IPS-18a (cell line): ENCODE measurements at regions not wholly inside any gene's neighbourhood (a gene's known extent, or its start where the extent isn't known, plus 50 kb on each side); places are given as distances from the start of the nearest gene placed in this dataset.

Experiments
- H3K27ac ChIP-seq: one replicate; pipeline ENCODE4 v1.5.1; 2013; ENCODE audit warnings: low read length
- H3K27me3 ChIP-seq: one replicate; pipeline ENCODE4 v1.6.1; 2013; ENCODE audit warnings: mild to moderate bottlenecking, low read length; ENCODE audit not compliant: control insufficient read depth, insufficient read depth
- H3K36me3 ChIP-seq: one replicate; pipeline ENCODE4 v1.6.1; 2013; ENCODE audit warnings: low read depth, low read length; ENCODE audit not compliant: control insufficient read depth
- H3K4me1 ChIP-seq: one replicate; pipeline ENCODE4 v1.6.1; 2013; ENCODE audit warnings: low read depth, low read length; ENCODE audit not compliant: control insufficient read depth
- H3K4me3 ChIP-seq: one replicate; pipeline ENCODE4 v1.5.1; 2013; ENCODE audit warnings: low read length
- H3K9ac ChIP-seq: one replicate; pipeline ENCODE4 v1.6.1; 2013; ENCODE audit warnings: mild to moderate bottlenecking, low read length, moderate library complexity
- H3K9me3 ChIP-seq: one replicate; pipeline ENCODE4 v1.6.1; 2013; ENCODE audit warnings: low read depth, low read length; ENCODE audit not compliant: control insufficient read depth

- Histone ChIP-seq H3K27ac (no peak overlapping the region), H3K27me3 (no peaks in the 10 kb centered on the region), H3K9me3 (no peaks in the 10 kb centered on the region), H3K36me3 (no peaks in the 10 kb centered on the region), H3K4me3 (no peak overlapping the region), H3K4me1 (peaks cover 13% of the 10 kb centered on the region), H3K9ac (no peak overlapping the region)
Measured at GRCh38 chr7:8379264-8379663, 54.1 kb upstream of the NXPH1 start.

GRCh38 chr7:8380130-8380529, 53.3 kb upstream of the NXPH1 start:
- Histone ChIP-seq H3K36me3 (no peaks in the 10 kb centered on the region), H3K4me1 (peaks cover 13% of the 10 kb centered on the region), H3K9ac (no peak overlapping the region), H3K9me3 (no peaks in the 10 kb centered on the region), H3K27ac (no peak overlapping the region), H3K4me3 (no peak overlapping the region), H3K27me3 (no peaks in the 10 kb centered on the region)

- Histone ChIP-seq H3K9ac (no peak overlapping the region), H3K4me1 (peaks cover 13% of the 10 kb centered on the region), H3K9me3 (no peaks in the 10 kb centered on the region), H3K27me3 (no peaks in the 10 kb centered on the region), H3K36me3 (no peaks in the 10 kb centered on the region), H3K4me3 (no peak overlapping the region), H3K27ac (no peak overlapping the region)
Measured at GRCh38 chr7:8382004-8382730, 51.2 kb upstream of the NXPH1 start.
